ENCODE measurements at regions not wholly inside any gene's neighbourhood (a gene's known extent, or its start where the extent isn't known, plus 50 kb on each side); places are given as distances from the start of the nearest gene placed in this dataset.

GRCh38 chr6:94733066-94733465, 844.3 kb upstream of the MANEA start:
- TF ChIP-seq CTCF (IDR thresholded peaks at IDR 0.05; ENCODE audit: extremely low read depth in 1 of 2, insufficient read depth in 1 of 2, low read depth in 1 of 2, low read length in 2 of 2), result no peak
- TF ChIP-seq POLR2A (IDR thresholded peaks at IDR 0.05; ENCODE audit: low read depth, low read length), result no peak
- TF ChIP-seq GATA2 (IDR thresholded peaks at IDR 0.05; ENCODE audit: insufficient read depth, insufficient read length, low read depth, low read length), result no peak
- TF ChIP-seq POLR2AphosphoS5 (IDR thresholded peaks at IDR 0.05; ENCODE audit: insufficient read depth, low read depth, low read length), result no peak
- TF ChIP-seq JUN (IDR thresholded peaks at IDR 0.05; ENCODE audit: borderline replicate concordance, insufficient read depth, insufficient read length, low read depth), result no peak
- TF ChIP-seq MAX (IDR thresholded peaks at IDR 0.05; ENCODE audit: insufficient read depth, insufficient read length), result no peak
- TF ChIP-seq FOS (IDR thresholded peaks at IDR 0.05; ENCODE audit: borderline replicate concordance, insufficient read depth, low read length), result no peak
- TF ChIP-seq EZH2 (IDR thresholded peaks at IDR 0.05; ENCODE audit: borderline replicate concordance, low read depth, low read length, severe bottlenecking), result no peak
- TF ChIP-seq MYC (IDR thresholded peaks at IDR 0.05; ENCODE audit: low read depth, low read length), result no peak
